ENCODE measurements at regions not wholly inside any gene's neighbourhood (a gene's known extent, or its start where the extent isn't known, plus 50 kb on each side); places are given as distances from the start of the nearest gene placed in this dataset.

GRCh38 chr4:145351922-145352321, 129.7 kb upstream of the SMAD1 start:
- ChIA-PET POLR2A (ENCODE audit: low non-redundant PET) (no interaction called here), CTCF (no interaction called here)
- no peak overlapping the region for H3K27ac ChIP-seq
- TF ChIP-seq CTCF (conservative IDR thresholded peaks at IDR 0.05; ENCODE audit: low read depth), result no peak
- DNase-seq (ENCODE audit: low spot score), result no peak

GRCh38 chr4:145351162-145351561, 130.5 kb upstream of the SMAD1 start:
- POLR2A ChIA-PET (ENCODE audit: low non-redundant PET), result no interaction called here

GRCh38 chr4:145348291-145348690, 133.4 kb upstream of the SMAD1 start:
- DNase-seq (ENCODE audit: low spot score), result no peak
- H3K27ac ChIP-seq, result no peak overlapping the region
- TF ChIP-seq CTCF (conservative IDR thresholded peaks at IDR 0.05; ENCODE audit: low read depth), result no peak
- POLR2A ChIA-PET (ENCODE audit: low non-redundant PET), result no interaction called here
- CTCF ChIA-PET, result interaction anchor here (0.6 kb wide), 1 partner anchor 11 kb away, joined by 4 read pairs; no protein-coding TSS in a partner anchor

More at GRCh38 chr4:145351162-145351561, 130.5 kb upstream of the SMAD1 start:
- CTCF ChIA-PET, result interaction anchor here (0.6 kb wide), 1 partner anchor 111 kb away, joined by 4 read pairs; no protein-coding TSS in a partner anchor
- TF ChIP-seq CTCF (conservative IDR thresholded peaks at IDR 0.05; ENCODE audit: low read depth), result no peak
- DNase-seq (ENCODE audit: low spot score), result no peak
- no peak overlapping the region for H3K27ac ChIP-seq

- ChIA-PET CTCF (interaction anchor here (0.6 kb wide), 2 partner anchors 11 to 193 kb away, joined by 4 to 5 read pairs; no protein-coding TSS in a partner anchor), POLR2A (ENCODE audit: low non-redundant PET) (no interaction called here)
- H3K27ac ChIP-seq, result no peak overlapping the region
- DNase-seq (ENCODE audit: low spot score), result no peak
- TF ChIP-seq CTCF (conservative IDR thresholded peaks at IDR 0.05; ENCODE audit: low read depth), result no peak
These were observed 134.0 kb upstream of the SMAD1 start for GRCh38 chr4:145347684-145348083.

GRCh38 chr4:145346081-145346480, 135.6 kb upstream of the SMAD1 start:
- ChIA-PET POLR2A (ENCODE audit: low non-redundant PET) (no interaction called here), CTCF (no interaction called here)
- DNase-seq (ENCODE audit: low spot score), result no peak
- no peak for TF ChIP-seq CTCF (conservative IDR thresholded peaks at IDR 0.05; ENCODE audit: low read depth)
- H3K27ac ChIP-seq, result no peak overlapping the region

- H3K27ac ChIP-seq, result no peak overlapping the region
- POLR2A ChIA-PET (ENCODE audit: low non-redundant PET), result no interaction called here
- TF ChIP-seq CTCF (conservative IDR thresholded peaks at IDR 0.05; ENCODE audit: low read depth), result no peak
- no peak for DNase-seq (ENCODE audit: low spot score)
- CTCF ChIA-PET, result no interaction called here
These were observed 136.3 kb upstream of the SMAD1 start for GRCh38 chr4:145345401-145345800.

GRCh38 chr4:145341381-145341780, 140.3 kb upstream of the SMAD1 start:
- DNase-seq (ENCODE audit: low spot score), result no peak
- no peak for TF ChIP-seq CTCF (conservative IDR thresholded peaks at IDR 0.05; ENCODE audit: low read depth)
- H3K27ac ChIP-seq, result no peak overlapping the region
- ChIA-PET POLR2A (ENCODE audit: low non-redundant PET) (no interaction called here), CTCF (no interaction called here)

Measured in RWPE1 (cell line).